HG02642 (cell line): ENCODE measurements at regions not wholly inside any gene's neighbourhood (a gene's known extent, or its start where the extent isn't known, plus 50 kb on each side); places are given as distances from the start of the nearest gene placed in this dataset.
"Not testable (repeated sequence)": the region's sequence is repeated elsewhere in the genome, so short reads cannot be mapped to it uniquely, and the experiment has no call there.

ENCODE experiments used
- ATAC-seq: cut with Tn5 transposase; IDR thresholded peaks from one replicate; pipeline ENCODE4 v1.9.1; 2021; ENCODE audit warnings: mild to moderate bottlenecking; ENCODE audit not compliant: unreplicated experiment, poor library complexity

GRCh38 chr18:64398320-64398719 is 249.4 kb upstream of the LINC00305 start:
- ATAC-seq: no peak

- ATAC-seq: no peak
Measured at GRCh38 chr18:64392202-64392601, 243.3 kb upstream of the LINC00305 start.

GRCh38 chr18:64384101-64384500 is 235.2 kb upstream of the LINC00305 start:
- ATAC-seq: no peak

GRCh38 chr18:64380117-64380516 is 231.2 kb upstream of the LINC00305 start:
- peak; percentile 92 for ATAC-seq

GRCh38 chr18:64379662-64380061 is 230.8 kb upstream of the LINC00305 start:
- peak; percentile 31 for ATAC-seq

- no peak for ATAC-seq
Measured at GRCh38 chr18:64377446-64377845, 228.6 kb upstream of the LINC00305 start.

- no peak for ATAC-seq
Measured at GRCh38 chr18:64372850-64373249, 224.0 kb upstream of the LINC00305 start.

GRCh38 chr18:64369830-64370440 is 221.0 kb upstream of the LINC00305 start:
- not testable (repeated sequence) for ATAC-seq

GRCh38 chr18:64365106-64365505 is 216.2 kb upstream of the LINC00305 start:
- ATAC-seq: no peak

- ATAC-seq: no peak
Measured at GRCh38 chr18:64337673-64338072, 188.8 kb upstream of the LINC00305 start.

GRCh38 chr18:64337018-64337417 is 188.1 kb upstream of the LINC00305 start:
- ATAC-seq: no peak

- no peak for ATAC-seq
Measured at GRCh38 chr18:64334748-64335147, 185.9 kb upstream of the LINC00305 start.

GRCh38 chr18:64333584-64333983 is 184.7 kb upstream of the LINC00305 start:
- no peak for ATAC-seq

- ATAC-seq: no peak
Measured at GRCh38 chr18:64332835-64333234, 183.9 kb upstream of the LINC00305 start.

GRCh38 chr18:64331419-64331818 is 182.5 kb upstream of the LINC00305 start:
- no peak for ATAC-seq

GRCh38 chr18:64330931-64331330 is 182.0 kb upstream of the LINC00305 start:
- ATAC-seq: no peak

- ATAC-seq: no peak
Measured at GRCh38 chr18:64330161-64330560, 181.3 kb upstream of the LINC00305 start.

- no peak for ATAC-seq
Measured at GRCh38 chr18:64322189-64322588, 173.3 kb upstream of the LINC00305 start.

GRCh38 chr18:64318547-64318946 is 169.7 kb upstream of the LINC00305 start:
- ATAC-seq: no peak

GRCh38 chr18:64311859-64312258 is 163.0 kb upstream of the LINC00305 start:
- ATAC-seq: no peak

GRCh38 chr18:64295839-64296238 is 147.0 kb upstream of the LINC00305 start:
- no peak for ATAC-seq

- ATAC-seq: no peak
Measured at GRCh38 chr18:64294967-64295366, 146.1 kb upstream of the LINC00305 start.

- ATAC-seq: no peak
Measured at GRCh38 chr18:64288432-64288831, 139.5 kb upstream of the LINC00305 start.
